ENCODE measurements at regions not wholly inside any gene's neighbourhood (a gene's known extent, or its start where the extent isn't known, plus 50 kb on each side); places are given as distances from the start of the nearest gene placed in this dataset.

DNA sequence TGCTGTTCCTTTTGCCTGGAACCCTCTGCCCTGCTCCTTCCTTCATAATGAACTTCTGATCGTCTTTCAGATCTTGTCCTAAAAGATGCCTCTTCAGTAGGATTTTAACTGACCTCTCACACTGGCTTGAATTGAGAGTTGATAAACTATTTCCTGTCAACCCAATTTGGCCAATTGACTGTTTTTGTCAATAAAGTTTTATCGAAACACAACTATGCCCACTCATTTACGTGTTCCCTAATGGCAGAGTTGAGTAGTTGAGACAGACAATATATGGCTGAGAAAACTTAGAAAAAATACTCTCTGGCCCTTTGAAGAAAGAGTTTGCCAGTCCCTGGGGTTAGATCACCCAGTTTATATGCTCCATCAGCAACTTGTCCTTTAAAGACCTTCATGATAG, 171.7 kb upstream of the TBX3 start:
- TF ChIP-seq SP1 (IDR thresholded peaks at IDR 0.05; ENCODE audit: low read depth, low read length) (no peak), TAF1 (IDR thresholded peaks at IDR 0.05; ENCODE audit: low read depth, low read length) (no peak), CHD1 (IDR thresholded peaks at IDR 0.05; ENCODE audit: low read depth, low read length) (no peak), CBX5 (IDR thresholded peaks at IDR 0.05; ENCODE audit: low read depth, low read length) (no peak), SAP30 (IDR thresholded peaks at IDR 0.05; ENCODE audit: insufficient read depth, insufficient replicate concordance, low read length) (no peak), NANOG (IDR thresholded peaks at IDR 0.05; ENCODE audit: insufficient read depth, low read depth, low read length, poor library complexity, severe bottlenecking) (no peak), POLR2A (IDR thresholded peaks at IDR 0.05; ENCODE audit: control extremely low read depth in 1 of 2, low read depth in 2 of 2, low read length in 2 of 2) (no peak), PHF8 (conservative IDR thresholded peaks at IDR 0.05; ENCODE audit: low read depth, low read length) (no peak)
- TF ChIP-seq, protein P1, sequence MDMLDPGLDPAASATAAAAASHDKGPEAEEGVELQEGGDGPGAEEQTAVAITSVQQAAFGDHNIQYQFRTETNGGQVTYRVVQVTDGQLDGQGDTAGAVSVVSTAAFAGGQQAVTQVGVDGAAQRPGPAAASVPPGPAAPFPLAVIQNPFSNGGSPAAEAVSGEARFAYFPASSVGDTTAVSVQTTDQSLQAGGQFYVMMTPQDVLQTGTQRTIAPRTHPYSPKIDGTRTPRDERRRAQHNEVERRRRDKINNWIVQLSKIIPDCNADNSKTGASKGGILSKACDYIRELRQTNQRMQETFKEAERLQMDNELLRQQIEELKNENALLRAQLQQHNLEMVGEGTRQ (IDR thresholded peaks at IDR 0.05; ENCODE audit: low read length) = no peak
- TF ChIP-seq, protein P2, sequence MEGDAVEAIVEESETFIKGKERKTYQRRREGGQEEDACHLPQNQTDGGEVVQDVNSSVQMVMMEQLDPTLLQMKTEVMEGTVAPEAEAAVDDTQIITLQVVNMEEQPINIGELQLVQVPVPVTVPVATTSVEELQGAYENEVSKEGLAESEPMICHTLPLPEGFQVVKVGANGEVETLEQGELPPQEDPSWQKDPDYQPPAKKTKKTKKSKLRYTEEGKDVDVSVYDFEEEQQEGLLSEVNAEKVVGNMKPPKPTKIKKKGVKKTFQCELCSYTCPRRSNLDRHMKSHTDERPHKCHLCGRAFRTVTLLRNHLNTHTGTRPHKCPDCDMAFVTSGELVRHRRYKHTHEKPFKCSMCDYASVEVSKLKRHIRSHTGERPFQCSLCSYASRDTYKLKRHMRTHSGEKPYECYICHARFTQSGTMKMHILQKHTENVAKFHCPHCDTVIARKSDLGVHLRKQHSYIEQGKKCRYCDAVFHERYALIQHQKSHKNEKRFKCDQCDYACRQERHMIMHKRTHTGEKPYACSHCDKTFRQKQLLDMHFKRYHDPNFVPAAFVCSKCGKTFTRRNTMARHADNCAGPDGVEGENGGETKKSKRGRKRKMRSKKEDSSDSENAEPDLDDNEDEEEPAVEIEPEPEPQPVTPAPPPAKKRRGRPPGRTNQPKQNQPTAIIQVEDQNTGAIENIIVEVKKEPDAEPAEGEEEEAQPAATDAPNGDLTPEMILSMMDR (IDR thresholded peaks at IDR 0.05; ENCODE audit: control extremely low read depth in 1 of 3, insufficient read depth in 1 of 3, low read depth in 1 of 3, low read length in 3 of 3) = no peak

All from H1 (cell line).